ENCODE measurements at regions not wholly inside any gene's neighbourhood (a gene's known extent, or its start where the extent isn't known, plus 50 kb on each side); places are given as distances from the start of the nearest gene placed in this dataset.

- POLR2A ChIA-PET = no interaction called here
- Histone ChIP-seq H3K27me3 (replicated peaks in 1 of 4; ENCODE audit: control extremely low read depth in 1 of 4, control insufficient read depth in 3 of 4, insufficient read depth in 4 of 4, low read length in 3 of 4) (no peaks in the 10 kb centered on the region), H3K27ac (ENCODE audit: low read length in 2 of 2) (no peak overlapping the region), H3K36me3 (replicated peaks in 1 of 2; ENCODE audit: control extremely low read depth in 1 of 2, control insufficient read depth in 1 of 2, extremely low read depth in 1 of 2, insufficient read depth in 2 of 2, low read length in 1 of 2) (no peaks in the 10 kb centered on the region), H3K9me3 (ENCODE audit: control extremely low read depth in 1 of 3, control insufficient read depth in 2 of 3, insufficient read depth in 1 of 3, low read length in 2 of 3) (no peaks in the 10 kb centered on the region), H3K79me2 (ENCODE audit: control insufficient read depth, insufficient read depth, low read length) (no peaks in the 10 kb centered on the region), H3K9ac (ENCODE audit: low read length) (no peak overlapping the region), H3K4me3 (ENCODE audit: control extremely low read depth in 1 of 5, extremely low read depth in 1 of 5, insufficient read depth in 1 of 5, low read depth in 2 of 5, low read length in 4 of 5) (no peak overlapping the region), H3K4me1 (ENCODE audit: control insufficient read depth in 2 of 2, insufficient read depth in 2 of 2, low read length in 2 of 2) (no peaks in the 10 kb centered on the region), H3K4me2 (replicated peaks; ENCODE audit: low read depth, low read length, poor library complexity, severe bottlenecking) (no peak overlapping the region), H2AFZ (ENCODE audit: insufficient read depth, low read depth, low read length, poor library complexity, severe bottlenecking) (no peak overlapping the region), H4K20me1 (ENCODE audit: control insufficient read depth, insufficient read depth, low read length, poor library complexity, severe bottlenecking) (no peaks in the 10 kb centered on the region)
- Mint-ChIP-seq H3K4me1 (no peaks in the 10 kb centered on the region), H3K27ac (no peak overlapping the region), H3K27me3 (peaks cover 2% of the 10 kb centered on the region), H3K9me3 (ENCODE audit: insufficient read depth) (no peaks in the 10 kb centered on the region), H3K4me3 (no peak overlapping the region)
- CTCF ChIA-PET = no interaction called here
- TF ChIP-seq, protein P1, sequence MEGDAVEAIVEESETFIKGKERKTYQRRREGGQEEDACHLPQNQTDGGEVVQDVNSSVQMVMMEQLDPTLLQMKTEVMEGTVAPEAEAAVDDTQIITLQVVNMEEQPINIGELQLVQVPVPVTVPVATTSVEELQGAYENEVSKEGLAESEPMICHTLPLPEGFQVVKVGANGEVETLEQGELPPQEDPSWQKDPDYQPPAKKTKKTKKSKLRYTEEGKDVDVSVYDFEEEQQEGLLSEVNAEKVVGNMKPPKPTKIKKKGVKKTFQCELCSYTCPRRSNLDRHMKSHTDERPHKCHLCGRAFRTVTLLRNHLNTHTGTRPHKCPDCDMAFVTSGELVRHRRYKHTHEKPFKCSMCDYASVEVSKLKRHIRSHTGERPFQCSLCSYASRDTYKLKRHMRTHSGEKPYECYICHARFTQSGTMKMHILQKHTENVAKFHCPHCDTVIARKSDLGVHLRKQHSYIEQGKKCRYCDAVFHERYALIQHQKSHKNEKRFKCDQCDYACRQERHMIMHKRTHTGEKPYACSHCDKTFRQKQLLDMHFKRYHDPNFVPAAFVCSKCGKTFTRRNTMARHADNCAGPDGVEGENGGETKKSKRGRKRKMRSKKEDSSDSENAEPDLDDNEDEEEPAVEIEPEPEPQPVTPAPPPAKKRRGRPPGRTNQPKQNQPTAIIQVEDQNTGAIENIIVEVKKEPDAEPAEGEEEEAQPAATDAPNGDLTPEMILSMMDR (IDR thresholded peaks at IDR 0.05) = no peak
- intact Hi-C loops (cut with micrococcal nuclease) = no loop called here
- WGBS (ENCODE audit: insufficient coverage) = 61% methylated on average over 5 of the region's 6 CpGs
- no peak for ATAC-seq (ENCODE audit: low read depth)
- no peak for DNase-seq
Observed at GRCh38 chr17:33892717-33893591, 362.1 kb upstream of the CCL2 start.

DNA sequence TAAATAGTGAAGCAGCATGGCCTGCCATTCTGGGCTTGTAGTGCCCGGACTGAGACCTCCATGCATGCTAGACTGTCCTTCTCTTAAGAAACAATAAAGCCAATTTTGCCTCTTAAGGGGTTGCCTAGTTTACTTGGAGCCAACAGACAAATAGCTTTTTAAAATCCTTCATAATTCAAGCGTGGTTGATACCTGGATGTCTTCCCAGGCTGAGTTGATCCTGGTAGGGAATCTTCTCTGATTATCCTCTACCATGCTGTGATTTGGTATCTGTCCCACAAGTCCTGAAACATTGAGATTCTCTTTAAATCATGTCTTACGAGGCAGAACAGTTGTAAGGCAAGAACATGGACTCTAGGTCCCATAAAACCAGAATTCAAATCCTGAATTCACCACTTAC lies 359.6 kb upstream of the CCL2 start:
- H3K9ac ChIP-seq (ENCODE audit: low read length) = no peak overlapping the region
- no peak overlapping the region for H3K27ac ChIP-seq (ENCODE audit: low read length in 2 of 2)
- Mint-ChIP-seq H3K4me1 (no peaks in the 10 kb centered on the region), H3K27me3 (peaks cover 6% of the 10 kb centered on the region), H3K27ac (no peak overlapping the region), H3K9me3 (ENCODE audit: insufficient read depth) (no peaks in the 10 kb centered on the region), H3K4me3 (no peak overlapping the region)
- H3K4me1 ChIP-seq (ENCODE audit: control insufficient read depth in 2 of 2, insufficient read depth in 2 of 2, low read length in 2 of 2) = no peaks in the 10 kb centered on the region
- ChIA-PET CTCF (no interaction called here), POLR2A (no interaction called here)
- TF ChIP-seq, protein P1 (IDR thresholded peaks at IDR 0.05) = no peak
- TF ChIP-seq EZH2 (IDR thresholded peaks at IDR 0.05; ENCODE audit: borderline replicate concordance, insufficient read depth, low read depth, low read length, poor library complexity, severe bottlenecking) = no peak
- ATAC-seq (ENCODE audit: low read depth) (no peak), DNase-seq (no peak)
- no peaks in the 10 kb centered on the region for H4K20me1 ChIP-seq (ENCODE audit: control insufficient read depth, insufficient read depth, low read length, poor library complexity, severe bottlenecking)
- no peaks in the 10 kb centered on the region for H3K79me2 ChIP-seq (ENCODE audit: control insufficient read depth, insufficient read depth, low read length)
- no peak overlapping the region for H2AFZ ChIP-seq (ENCODE audit: insufficient read depth, low read depth, low read length, poor library complexity, severe bottlenecking)
- no peak overlapping the region for H3K4me3 ChIP-seq (ENCODE audit: control extremely low read depth in 1 of 5, extremely low read depth in 1 of 5, insufficient read depth in 1 of 5, low read depth in 2 of 5, low read length in 4 of 5)
- no peaks in the 10 kb centered on the region for H3K9me3 ChIP-seq (ENCODE audit: control extremely low read depth in 1 of 3, control insufficient read depth in 2 of 3, insufficient read depth in 1 of 3, low read length in 2 of 3)
- intact Hi-C loops (cut with micrococcal nuclease) = no loop called here
- H3K4me2 ChIP-seq (replicated peaks; ENCODE audit: low read depth, low read length, poor library complexity, severe bottlenecking) = no peak overlapping the region
- H3K36me3 ChIP-seq (replicated peaks in 1 of 2; ENCODE audit: control extremely low read depth in 1 of 2, control insufficient read depth in 1 of 2, extremely low read depth in 1 of 2, insufficient read depth in 2 of 2, low read length in 1 of 2) = no peaks in the 10 kb centered on the region
- WGBS (ENCODE audit: insufficient coverage) = 85% methylated on average over 3 of the region's 3 CpGs
- H3K27me3 ChIP-seq (replicated peaks in 1 of 4; ENCODE audit: control extremely low read depth in 1 of 4, control insufficient read depth in 3 of 4, insufficient read depth in 4 of 4, low read length in 3 of 4) = no peaks in the 10 kb centered on the region
